DND-41 (cell line): ENCODE measurements at regions not wholly inside any gene's neighbourhood (a gene's known extent, or its start where the extent isn't known, plus 50 kb on each side); places are given as distances from the start of the nearest gene placed in this dataset.

Experiments
- CTCF ChIP-seq: IDR thresholded peaks from 2 replicates; pipeline ENCODE4 v1.5.1; 2012; ENCODE audit warnings: borderline replicate concordance, low read length, moderate library complexity, mild to moderate bottlenecking; ENCODE audit not compliant: poor library complexity, severe bottlenecking; ENCODE audit errors: extremely low read depth
- EZH2 ChIP-seq: IDR thresholded peaks from 3 replicates; pipeline ENCODE4 v1.6.1; 2012; ENCODE audit warnings: borderline replicate concordance, low read depth, mild to moderate bottlenecking, moderate library complexity, low read length, inconsistent platforms; ENCODE audit not compliant: severe bottlenecking

DNA sequence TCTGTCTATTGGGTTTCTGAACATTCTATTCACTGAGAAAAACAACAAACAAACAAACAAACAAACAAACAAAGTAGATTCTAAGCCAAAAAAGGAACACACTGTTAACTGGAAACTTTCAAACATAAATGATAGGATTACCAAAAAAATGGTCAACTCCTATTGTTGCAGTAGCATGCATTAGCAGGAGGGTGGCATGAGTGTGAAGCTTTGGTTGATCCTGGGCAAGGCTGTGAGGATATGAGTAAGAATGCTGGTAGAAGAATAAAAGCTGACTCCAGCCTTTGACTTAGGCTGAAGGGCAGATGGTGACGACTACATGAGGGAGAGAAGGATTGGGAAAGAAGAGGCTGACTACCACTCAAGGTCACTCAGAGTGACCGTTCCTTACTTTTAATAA is 810.3 kb downstream of the VGLL3 start:
- no peak for TF ChIP-seq CTCF
- no peak for TF ChIP-seq EZH2
